Breast epithelium (tissue), 4 donors: ENCODE measurements at regions not wholly inside any gene's neighbourhood (a gene's known extent, or its start where the extent isn't known, plus 50 kb on each side); places are given as distances from the start of the nearest gene placed in this dataset.
"Not testable (repeated sequence)": the region's sequence is repeated elsewhere in the genome, so short reads cannot be mapped to it uniquely, and the experiment has no call there.

ENCODE experiments used
- DNase-seq, 2 donors: peaks; one replicate each; pipeline ENCODE4 v3.0.0-alpha.2; 2019; ENCODE audit warnings: low spot score in 2 of 2
- H3K27ac ChIP-seq, 2 donors: fragments of 200-600 bp; sonication (generic) in 1 of 2; one replicate each; pipeline ENCODE4 v1.5.1; 2016 to 2019; ENCODE audit warnings: mild to moderate bottlenecking in 1 of 2
- H3K27me3 ChIP-seq, 2 donors: fragments of 200-600 bp; sonication (generic) in 1 of 2; one replicate each; pipeline versions ENCODE4 v1.5.1 to v1.6.0; 2017 to 2019; ENCODE audit warnings: control low read depth in 1 of 2, mild to moderate bottlenecking in 1 of 2
- H3K36me3 ChIP-seq: fragments of 200-600 bp; one replicate; pipeline ENCODE4 v1.5.1; 2019
- H3K4me1 ChIP-seq, 2 donors: fragments of 200-600 bp; sonication (generic); one replicate each; pipeline ENCODE4 v1.5.1; 2016 to 2019; ENCODE audit warnings: control low read depth in 1 of 2
- H3K4me3 ChIP-seq, 3 donors: fragments of 200-600 bp; sonication (generic); 1 replicate in 2 of 3; 2 replicates in 1 of 3; pipeline ENCODE4 v1.5.1; 2016 to 2019; ENCODE audit warnings: mild to moderate bottlenecking in 3 of 3, moderate library complexity in 2 of 3
- H3K9me3 ChIP-seq, 2 donors: fragments of 200-600 bp; sonication (generic) in 1 of 2; one replicate each; pipeline ENCODE4 v1.5.1; 2016 to 2019; ENCODE audit warnings: control low read depth in 1 of 2
- POLR2A ChIP-seq: fragments of 450-650 bp; IDR thresholded peaks from one replicate; pipeline ENCODE4 v1.6.1; 2016; ENCODE audit warnings: antibody characterized with exemption, mild to moderate bottlenecking, moderate library complexity
- POLR2AphosphoS5 ChIP-seq, 3 donors: sonication (generic); formaldehyde crosslinking; IDR thresholded peaks; one replicate each; pipeline ENCODE4 v1.6.1; 2017; ENCODE audit warnings: antibody characterized with exemption in 3 of 3
- intact Hi-C: fragments of 100-400 bp; cut with DNase I; formaldehyde crosslinking; loops from one replicate; pipeline ENCODE4 v1.15.1; 2023; ENCODE audit warnings: low total_unique reads
- TF ChIP-seq, protein P1 (sequence below), 3 donors: fragments of 450-650 bp; IDR thresholded peaks; one replicate each; pipeline ENCODE4 v1.5.1; 2016 to 2017; ENCODE audit warnings: antibody characterized with exemption in 3 of 3, mild to moderate bottlenecking in 3 of 3, moderate library complexity in 3 of 3

- no peaks in the 10 kb centered on the region for H3K36me3 ChIP-seq
- peak overlapping the region in 1 of 2 donors; percentile 69 for H3K27ac ChIP-seq
- no peak overlapping the region for H3K4me3 ChIP-seq
- intact Hi-C loops, result no loop called here
- H3K9me3 ChIP-seq, result no peaks in the 10 kb centered on the region
- H3K27me3 ChIP-seq, result no peaks in the 10 kb centered on the region
- TF ChIP-seq POLR2A (no peak), POLR2AphosphoS5 (IDR thresholded peaks at IDR 0.05) (no peak)
- TF ChIP-seq, protein P1, sequence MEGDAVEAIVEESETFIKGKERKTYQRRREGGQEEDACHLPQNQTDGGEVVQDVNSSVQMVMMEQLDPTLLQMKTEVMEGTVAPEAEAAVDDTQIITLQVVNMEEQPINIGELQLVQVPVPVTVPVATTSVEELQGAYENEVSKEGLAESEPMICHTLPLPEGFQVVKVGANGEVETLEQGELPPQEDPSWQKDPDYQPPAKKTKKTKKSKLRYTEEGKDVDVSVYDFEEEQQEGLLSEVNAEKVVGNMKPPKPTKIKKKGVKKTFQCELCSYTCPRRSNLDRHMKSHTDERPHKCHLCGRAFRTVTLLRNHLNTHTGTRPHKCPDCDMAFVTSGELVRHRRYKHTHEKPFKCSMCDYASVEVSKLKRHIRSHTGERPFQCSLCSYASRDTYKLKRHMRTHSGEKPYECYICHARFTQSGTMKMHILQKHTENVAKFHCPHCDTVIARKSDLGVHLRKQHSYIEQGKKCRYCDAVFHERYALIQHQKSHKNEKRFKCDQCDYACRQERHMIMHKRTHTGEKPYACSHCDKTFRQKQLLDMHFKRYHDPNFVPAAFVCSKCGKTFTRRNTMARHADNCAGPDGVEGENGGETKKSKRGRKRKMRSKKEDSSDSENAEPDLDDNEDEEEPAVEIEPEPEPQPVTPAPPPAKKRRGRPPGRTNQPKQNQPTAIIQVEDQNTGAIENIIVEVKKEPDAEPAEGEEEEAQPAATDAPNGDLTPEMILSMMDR (IDR thresholded peaks at IDR 0.05), result no peak
- no peak for DNase-seq
- no peaks in the 10 kb centered on the region for H3K4me1 ChIP-seq
Observed at GRCh38 chr10:124198125-124198501, 104.7 kb upstream of the CHST15 start.

GRCh38 chr10:124197371-124198124 lies 104.2 kb upstream of the CHST15 start:
- no peaks in the 10 kb centered on the region for H3K36me3 ChIP-seq
- no peaks in the 10 kb centered on the region for H3K4me1 ChIP-seq
- H3K27ac ChIP-seq, result peak overlapping the region in 1 of 2 donors; percentile 69
- intact Hi-C loops, result no loop called here
- no peaks in the 10 kb centered on the region for H3K9me3 ChIP-seq
- DNase-seq, result no peak
- TF ChIP-seq, protein P1 (IDR thresholded peaks at IDR 0.05), result no peak
- no peak for TF ChIP-seq POLR2A
- no peak for TF ChIP-seq POLR2AphosphoS5 (IDR thresholded peaks at IDR 0.05)
- no peak overlapping the region for H3K4me3 ChIP-seq
- H3K27me3 ChIP-seq, result no peaks in the 10 kb centered on the region

GRCh38 chr10:124196659-124197058 lies 103.3 kb upstream of the CHST15 start:
- H3K4me3 ChIP-seq, result no peak overlapping the region
- H3K36me3 ChIP-seq, result no peaks in the 10 kb centered on the region
- H3K4me1 ChIP-seq, result no peaks in the 10 kb centered on the region
- no peak for DNase-seq
- intact Hi-C loops, result no loop called here
- H3K27me3 ChIP-seq, result no peaks in the 10 kb centered on the region
- TF ChIP-seq, protein P1 (IDR thresholded peaks at IDR 0.05), result no peak
- peak overlapping the region in 1 of 2 donors; percentile 69 for H3K27ac ChIP-seq
- H3K9me3 ChIP-seq, result no peaks in the 10 kb centered on the region

- no peaks in the 10 kb centered on the region for H3K27me3 ChIP-seq
- H3K4me1 ChIP-seq, result no peaks in the 10 kb centered on the region
- TF ChIP-seq POLR2AphosphoS5 (IDR thresholded peaks at IDR 0.05) (no peak), POLR2A (no peak)
- TF ChIP-seq, protein P1 (IDR thresholded peaks at IDR 0.05), result no peak
- H3K36me3 ChIP-seq, result no peaks in the 10 kb centered on the region
- no peak overlapping the region for H3K4me3 ChIP-seq
- no peak overlapping the region for H3K27ac ChIP-seq
- H3K9me3 ChIP-seq, result no peaks in the 10 kb centered on the region
- intact Hi-C loops, result no loop called here
- no peak for DNase-seq
Observed at GRCh38 chr10:124194199-124194824, 100.9 kb upstream of the CHST15 start.

DNA sequence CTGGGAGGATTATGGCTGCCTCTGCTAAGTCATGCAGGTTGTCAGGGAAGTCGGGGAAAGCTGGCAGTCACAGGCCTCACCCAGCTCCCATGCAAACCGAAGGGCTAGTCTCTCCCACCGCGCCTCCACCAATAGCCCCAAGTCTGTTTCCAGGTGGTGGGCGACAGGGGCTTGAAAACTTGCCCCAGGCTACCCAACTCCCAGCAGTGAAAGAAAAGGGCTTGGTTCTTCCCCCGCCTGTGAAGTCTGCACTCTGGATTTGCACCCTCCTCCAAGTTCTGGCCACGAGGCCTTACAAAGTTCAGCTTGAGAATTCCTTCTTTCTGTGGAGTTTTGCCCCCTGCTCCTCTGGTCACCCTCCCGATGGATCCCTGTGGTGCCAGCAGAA lies 99.9 kb upstream of the CHST15 start:
- no peak for DNase-seq
- Histone ChIP-seq H3K4me3 (no peak overlapping the region), H3K9me3 (no peaks in the 10 kb centered on the region), H3K27ac (no peak overlapping the region), H3K4me1 (no peaks in the 10 kb centered on the region), H3K27me3 (no peaks in the 10 kb centered on the region), H3K36me3 (no peaks in the 10 kb centered on the region)
- intact Hi-C loops, result no loop called here
- TF ChIP-seq, protein P1 (IDR thresholded peaks at IDR 0.05), result no peak
- TF ChIP-seq POLR2A (no peak), POLR2AphosphoS5 (IDR thresholded peaks at IDR 0.05) (no peak)

- intact Hi-C loops, H3K27ac ChIP-seq, H3K9me3 ChIP-seq, H3K4me1 ChIP-seq, H3K27me3 ChIP-seq, H3K4me3 ChIP-seq, DNase-seq, H3K36me3 ChIP-seq: not testable (repeated sequence)
Observed at GRCh38 chr10:124192664-124193308, 99.4 kb upstream of the CHST15 start.

DNA sequence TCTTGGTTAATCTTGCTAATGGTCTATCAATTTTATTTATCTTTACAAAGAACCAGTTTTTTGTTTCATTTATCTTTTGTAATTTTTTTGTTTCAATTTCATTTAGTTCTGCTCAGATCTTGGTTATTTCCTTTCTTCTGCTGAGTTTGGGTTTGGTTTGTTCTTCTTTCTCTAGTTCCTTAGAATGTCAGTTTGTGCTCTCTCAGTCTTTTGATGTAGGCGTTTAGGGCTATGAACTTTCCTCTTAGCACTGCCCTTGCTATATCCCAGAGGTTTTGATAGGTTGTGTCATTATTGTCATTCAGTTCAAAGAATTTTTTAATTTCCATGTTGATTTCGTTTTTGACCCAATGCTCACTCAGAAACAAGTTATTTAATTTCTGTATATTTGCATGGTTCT lies 97.1 kb upstream of the CHST15 start:
- H3K9me3 ChIP-seq, DNase-seq, intact Hi-C loops, H3K4me3 ChIP-seq, H3K27me3 ChIP-seq, H3K4me1 ChIP-seq, H3K27ac ChIP-seq, H3K36me3 ChIP-seq: not testable (repeated sequence)
